Parathyroid adenoma (tissue), 2 donors: ENCODE measurements at regions not wholly inside any gene's neighbourhood (a gene's known extent, or its start where the extent isn't known, plus 50 kb on each side); places are given as distances from the start of the nearest gene placed in this dataset.

Experiments
- H2AFZ ChIP-seq: fragments of 300-600 bp; sonication (generic); one replicate; pipeline ENCODE4 v1.7.0; 2017; ENCODE audit warnings: antibody characterized with exemption, mild to moderate bottlenecking
- H3K27ac ChIP-seq: fragments of 300-600 bp; sonication (generic); one replicate; pipeline ENCODE4 v1.7.0; 2017
- H3K27me3 ChIP-seq: fragments of 300-600 bp; sonication (generic); one replicate; pipeline ENCODE4 v1.7.0; 2017; ENCODE audit warnings: low read length; ENCODE audit not compliant: control insufficient read depth, insufficient read depth
- H3K36me3 ChIP-seq: fragments of 300-600 bp; sonication (generic); one replicate; pipeline ENCODE4 v1.7.0; 2017; ENCODE audit warnings: low read length; ENCODE audit not compliant: control insufficient read depth, insufficient read depth
- H3K4me1 ChIP-seq: fragments of 300-600 bp; sonication (generic); one replicate; pipeline ENCODE4 v1.7.0; 2017; ENCODE audit warnings: control low read depth
- H3K4me2 ChIP-seq: fragments of 300-600 bp; sonication (generic); one replicate; pipeline ENCODE4 v1.7.0; 2017; ENCODE audit warnings: low read length
- H3K4me3 ChIP-seq: fragments of 300-600 bp; sonication (generic); one replicate; pipeline ENCODE4 v1.7.0; 2017; ENCODE audit warnings: low read depth, low read length
- H3K79me2 ChIP-seq: fragments of 300-600 bp; sonication (generic); one replicate; pipeline ENCODE4 v1.7.0; 2017; ENCODE audit warnings: control low read depth
- H3K9ac ChIP-seq: fragments of 300-600 bp; sonication (generic); one replicate; pipeline ENCODE4 v1.7.0; 2017; ENCODE audit warnings: mild to moderate bottlenecking
- H3K9me3 ChIP-seq: fragments of 300-600 bp; sonication (generic); one replicate; pipeline ENCODE4 v1.7.0; 2017; ENCODE audit warnings: low read length; ENCODE audit not compliant: control insufficient read depth
- TF ChIP-seq, protein P1 (sequence below): fragments of 300-600 bp; sonication (generic); IDR thresholded peaks from one replicate; pipeline ENCODE4 v1.7.0; 2017; ENCODE audit warnings: antibody characterized with exemption, mild to moderate bottlenecking
- donor health status: primary hyperparathyroidism.

GRCh38 chr7:27459021-27459730 is 203.5 kb downstream of the HIBADH start:
- Histone ChIP-seq H2AFZ (no peak overlapping the region), H3K36me3 (no peaks in the 10 kb centered on the region), H3K4me2 (no peak overlapping the region), H3K4me3 (no peak overlapping the region), H3K9me3 (no peaks in the 10 kb centered on the region), H3K27me3 (no peaks in the 10 kb centered on the region), H3K79me2 (no peaks in the 10 kb centered on the region), H3K9ac (no peak overlapping the region), H3K27ac (peak overlapping the region; percentile 42), H3K4me1 (no peaks in the 10 kb centered on the region)
- TF ChIP-seq, protein P1, sequence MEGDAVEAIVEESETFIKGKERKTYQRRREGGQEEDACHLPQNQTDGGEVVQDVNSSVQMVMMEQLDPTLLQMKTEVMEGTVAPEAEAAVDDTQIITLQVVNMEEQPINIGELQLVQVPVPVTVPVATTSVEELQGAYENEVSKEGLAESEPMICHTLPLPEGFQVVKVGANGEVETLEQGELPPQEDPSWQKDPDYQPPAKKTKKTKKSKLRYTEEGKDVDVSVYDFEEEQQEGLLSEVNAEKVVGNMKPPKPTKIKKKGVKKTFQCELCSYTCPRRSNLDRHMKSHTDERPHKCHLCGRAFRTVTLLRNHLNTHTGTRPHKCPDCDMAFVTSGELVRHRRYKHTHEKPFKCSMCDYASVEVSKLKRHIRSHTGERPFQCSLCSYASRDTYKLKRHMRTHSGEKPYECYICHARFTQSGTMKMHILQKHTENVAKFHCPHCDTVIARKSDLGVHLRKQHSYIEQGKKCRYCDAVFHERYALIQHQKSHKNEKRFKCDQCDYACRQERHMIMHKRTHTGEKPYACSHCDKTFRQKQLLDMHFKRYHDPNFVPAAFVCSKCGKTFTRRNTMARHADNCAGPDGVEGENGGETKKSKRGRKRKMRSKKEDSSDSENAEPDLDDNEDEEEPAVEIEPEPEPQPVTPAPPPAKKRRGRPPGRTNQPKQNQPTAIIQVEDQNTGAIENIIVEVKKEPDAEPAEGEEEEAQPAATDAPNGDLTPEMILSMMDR: no peak

GRCh38 chr7:27459731-27460053 is 203.0 kb downstream of the HIBADH start:
- Histone ChIP-seq H3K4me2 (no peak overlapping the region), H3K79me2 (no peaks in the 10 kb centered on the region), H3K36me3 (no peaks in the 10 kb centered on the region), H3K4me1 (no peaks in the 10 kb centered on the region), H3K9me3 (no peaks in the 10 kb centered on the region), H3K9ac (no peak overlapping the region), H3K27ac (no peak overlapping the region), H3K4me3 (no peak overlapping the region), H2AFZ (no peak overlapping the region), H3K27me3 (no peaks in the 10 kb centered on the region)
- TF ChIP-seq, protein P1: no peak

DNA sequence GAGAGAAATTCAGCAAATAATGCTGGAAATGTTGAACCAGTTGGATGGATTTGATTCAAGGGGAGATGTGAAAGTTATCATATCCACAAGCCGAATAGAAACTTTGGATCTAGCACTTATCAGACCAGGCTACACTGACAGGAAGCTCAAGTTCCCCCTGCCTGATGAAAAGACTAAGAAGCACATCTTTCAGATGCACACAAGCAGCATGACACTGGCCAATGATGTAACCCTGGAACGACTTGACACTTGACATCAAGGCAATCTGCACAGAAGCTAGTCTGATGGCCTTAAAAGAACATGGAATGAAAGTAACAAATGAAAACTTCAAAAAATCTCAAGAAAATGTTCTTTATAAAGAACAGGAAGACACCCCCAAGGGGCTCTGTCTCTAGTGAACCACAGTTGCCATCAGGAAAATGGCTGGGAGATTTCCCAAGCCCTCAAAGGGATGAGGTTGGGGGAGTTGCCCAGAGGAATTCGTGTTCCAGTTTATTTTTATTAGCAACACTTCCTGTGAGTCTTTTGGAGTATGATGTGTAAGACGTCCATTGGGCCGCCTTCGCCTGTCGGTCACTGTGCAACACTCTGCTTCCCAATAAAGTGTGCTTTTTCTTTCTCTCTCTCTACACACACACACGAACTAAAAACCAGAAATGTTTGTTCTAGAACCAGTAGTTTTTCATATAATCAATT is 200.0 kb downstream of the HIBADH start:
- H3K27ac ChIP-seq: no peak overlapping the region
- H3K27me3 ChIP-seq: no peaks in the 10 kb centered on the region
- TF ChIP-seq, protein P1: no peak
- no peak overlapping the region for H2AFZ ChIP-seq
- H3K4me3 ChIP-seq: no peak overlapping the region
- H3K36me3 ChIP-seq: no peaks in the 10 kb centered on the region
- no peak overlapping the region for H3K4me2 ChIP-seq
- H3K79me2 ChIP-seq: no peaks in the 10 kb centered on the region
- no peaks in the 10 kb centered on the region for H3K4me1 ChIP-seq
- no peak overlapping the region for H3K9ac ChIP-seq
- H3K9me3 ChIP-seq: no peaks in the 10 kb centered on the region

- TF ChIP-seq, protein P1: no peak
- H3K4me1 ChIP-seq: no peaks in the 10 kb centered on the region
- no peaks in the 10 kb centered on the region for H3K9me3 ChIP-seq
- H3K36me3 ChIP-seq: no peaks in the 10 kb centered on the region
- no peaks in the 10 kb centered on the region for H3K27me3 ChIP-seq
- no peaks in the 10 kb centered on the region for H3K79me2 ChIP-seq
- no peak overlapping the region for H3K4me3 ChIP-seq
- no peak overlapping the region for H3K27ac ChIP-seq
- H3K9ac ChIP-seq: no peak overlapping the region
- H3K4me2 ChIP-seq: no peak overlapping the region
- H2AFZ ChIP-seq: no peak overlapping the region
These were observed 197.7 kb downstream of the HIBADH start for GRCh38 chr7:27464970-27465369.

GRCh38 chr7:27466703-27467102 is 196.0 kb downstream of the HIBADH start:
- Histone ChIP-seq H3K36me3 (no peaks in the 10 kb centered on the region), H3K79me2 (no peaks in the 10 kb centered on the region), H3K4me2 (no peak overlapping the region), H3K9me3 (no peaks in the 10 kb centered on the region), H3K27me3 (no peaks in the 10 kb centered on the region), H3K4me1 (no peaks in the 10 kb centered on the region), H3K4me3 (no peak overlapping the region), H3K27ac (no peak overlapping the region), H3K9ac (no peak overlapping the region), H2AFZ (no peak overlapping the region)
- TF ChIP-seq, protein P1: no peak
